NCI-H69 (cell line): ENCODE measurements at regions not wholly inside any gene's neighbourhood (a gene's known extent, or its start where the extent isn't known, plus 50 kb on each side); places are given as distances from the start of the nearest gene placed in this dataset.
"Not testable (repeated sequence)": the region's sequence is repeated elsewhere in the genome, so short reads cannot be mapped to it uniquely, and the experiment has no call there.

Experiments
- DNase-seq: peaks from one replicate; lab custom pipeline; 2025; lab: John Stamatoyannopoulos, UW

GRCh38 chr5:56763711-56764466 lies 51.5 kb upstream of the MAP3K1 start:
- no peak for DNase-seq

- no peak for DNase-seq
These were observed 52.2 kb upstream of the MAP3K1 start for GRCh38 chr5:56763182-56763581.

GRCh38 chr5:56761151-56761885 lies 54.0 kb upstream of the MAP3K1 start:
- no peak for DNase-seq

- no peak for DNase-seq
These were observed 54.6 kb upstream of the MAP3K1 start for GRCh38 chr5:56760723-56761122.

- DNase-seq: no peak
These were observed 55.7 kb upstream of the MAP3K1 start for GRCh38 chr5:56759521-56760216.

- DNase-seq: no peak
These were observed 58.3 kb upstream of the MAP3K1 start for GRCh38 chr5:56757077-56757476.

- no peak for DNase-seq
These were observed 60.3 kb upstream of the MAP3K1 start for GRCh38 chr5:56755036-56755555.

- not testable (repeated sequence) for DNase-seq
These were observed 61.8 kb upstream of the MAP3K1 start for GRCh38 chr5:56753588-56753987.

GRCh38 chr5:56751572-56752313 lies 63.6 kb upstream of the MAP3K1 start:
- DNase-seq: no peak

GRCh38 chr5:56749842-56750241 lies 65.5 kb upstream of the MAP3K1 start:
- no peak for DNase-seq

- DNase-seq: no peak
These were observed 68.6 kb upstream of the MAP3K1 start for GRCh38 chr5:56746553-56747339.

GRCh38 chr5:56745864-56746263 lies 69.5 kb upstream of the MAP3K1 start:
- no peak for DNase-seq

GRCh38 chr5:56740868-56741267 lies 74.5 kb upstream of the MAP3K1 start:
- no peak for DNase-seq

GRCh38 chr5:56739990-56740389 lies 75.4 kb upstream of the MAP3K1 start:
- DNase-seq: no peak

GRCh38 chr5:56737951-56738606 lies 77.3 kb upstream of the MAP3K1 start:
- DNase-seq: no peak

GRCh38 chr5:56737002-56737621 lies 78.2 kb upstream of the MAP3K1 start:
- DNase-seq: no peak

GRCh38 chr5:56735849-56736641 lies 79.3 kb upstream of the MAP3K1 start:
- no peak for DNase-seq

- DNase-seq: no peak
These were observed 81.2 kb upstream of the MAP3K1 start for GRCh38 chr5:56734091-56734694.

GRCh38 chr5:56733580-56733979 lies 81.8 kb upstream of the MAP3K1 start:
- DNase-seq: no peak
